ENCODE measurements at regions not wholly inside any gene's neighbourhood (a gene's known extent, or its start where the extent isn't known, plus 50 kb on each side); places are given as distances from the start of the nearest gene placed in this dataset.

DNA sequence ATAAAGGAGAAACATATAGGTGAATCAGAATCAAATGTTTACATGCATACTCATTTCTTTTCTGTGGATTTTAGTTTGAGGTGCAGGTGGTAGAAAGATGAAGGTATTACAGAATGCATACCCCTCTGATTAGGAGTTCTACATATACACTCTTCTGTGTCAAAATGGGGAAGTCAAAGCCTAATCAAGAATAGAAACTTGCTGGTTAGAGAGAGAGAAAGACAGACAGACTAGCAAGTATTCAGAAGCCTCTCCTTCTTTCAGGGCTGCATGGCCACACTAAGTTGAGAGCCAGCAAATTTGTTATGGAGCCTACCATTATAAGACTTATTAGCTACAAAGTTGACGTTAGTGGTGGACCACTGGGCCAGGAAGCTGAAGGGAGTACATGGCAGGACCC, 358.3 kb upstream of the EYS start:
- TF ChIP-seq CTCF (conservative IDR thresholded peaks at IDR 0.05; ENCODE audit: low read depth, low read length): no peak
- no peak for TF ChIP-seq EZH2 (IDR thresholded peaks at IDR 0.05; ENCODE audit: borderline replicate concordance, low read depth, low read length, poor library complexity, severe bottlenecking)

Measured in A673 (cell line).